ENCODE measurements at regions not wholly inside any gene's neighbourhood (a gene's known extent, or its start where the extent isn't known, plus 50 kb on each side); places are given as distances from the start of the nearest gene placed in this dataset.
"Not testable (repeated sequence)": the region's sequence is repeated elsewhere in the genome, so short reads cannot be mapped to it uniquely, and the experiment has no call there.

GRCh38 chr17:77038884-77039555 is 101.7 kb upstream of the SEC14L1 start:
- no peak for DNase-seq

GRCh38 chr17:77042476-77043231 is 98.1 kb upstream of the SEC14L1 start:
- no peak for DNase-seq

GRCh38 chr17:77045441-77046041 is 95.2 kb upstream of the SEC14L1 start:
- no peak for DNase-seq

GRCh38 chr17:77049440-77049839 is 91.3 kb upstream of the SEC14L1 start:
- peak; percentile 68 for DNase-seq

- not testable (repeated sequence) for DNase-seq
Measured at GRCh38 chr17:77050901-77051300, 89.9 kb upstream of the SEC14L1 start.

- DNase-seq = no peak
Measured at GRCh38 chr17:77054936-77055335, 85.8 kb upstream of the SEC14L1 start.

- DNase-seq = no peak
Measured at GRCh38 chr17:77055453-77055852, 85.3 kb upstream of the SEC14L1 start.

- DNase-seq = no peak
Measured at GRCh38 chr17:77058016-77058415, 82.8 kb upstream of the SEC14L1 start.

GRCh38 chr17:77061669-77062068 is 79.1 kb upstream of the SEC14L1 start:
- no peak for DNase-seq

- no peak for DNase-seq
Measured at GRCh38 chr17:77064598-77064997, 76.2 kb upstream of the SEC14L1 start.

GRCh38 chr17:77066165-77066564 is 74.6 kb upstream of the SEC14L1 start:
- no peak for DNase-seq

- not testable (repeated sequence) for DNase-seq
Measured at GRCh38 chr17:77066726-77067409, 73.9 kb upstream of the SEC14L1 start.

- no peak for DNase-seq
Measured at GRCh38 chr17:77068915-77069314, 71.9 kb upstream of the SEC14L1 start.

GRCh38 chr17:77070888-77071279 is 69.9 kb upstream of the SEC14L1 start:
- DNase-seq = no peak

GRCh38 chr17:77071925-77072490 is 68.8 kb upstream of the SEC14L1 start:
- DNase-seq = no peak

GRCh38 chr17:77072670-77073069 is 68.1 kb upstream of the SEC14L1 start:
- DNase-seq = no peak

GRCh38 chr17:77074681-77075080 is 66.1 kb upstream of the SEC14L1 start:
- no peak for DNase-seq

- DNase-seq = no peak
Measured at GRCh38 chr17:77076124-77076830, 64.5 kb upstream of the SEC14L1 start.

- DNase-seq = no peak
Measured at GRCh38 chr17:77083531-77083930, 57.2 kb upstream of the SEC14L1 start.

GRCh38 chr17:77085926-77086432 is 54.8 kb upstream of the SEC14L1 start:
- DNase-seq = peak; percentile 70

GRCh38 chr17:77086433-77087010 is 54.2 kb upstream of the SEC14L1 start:
- DNase-seq = peak; percentile 70

Measured in NCI-H510A (cell line).